ENCODE measurements at regions not wholly inside any gene's neighbourhood (a gene's known extent, or its start where the extent isn't known, plus 50 kb on each side); places are given as distances from the start of the nearest gene placed in this dataset.

GRCh38 chr3:194205675-194206133, 69.8 kb downstream of the HES1 start:
- TF ChIP-seq, protein P1, sequence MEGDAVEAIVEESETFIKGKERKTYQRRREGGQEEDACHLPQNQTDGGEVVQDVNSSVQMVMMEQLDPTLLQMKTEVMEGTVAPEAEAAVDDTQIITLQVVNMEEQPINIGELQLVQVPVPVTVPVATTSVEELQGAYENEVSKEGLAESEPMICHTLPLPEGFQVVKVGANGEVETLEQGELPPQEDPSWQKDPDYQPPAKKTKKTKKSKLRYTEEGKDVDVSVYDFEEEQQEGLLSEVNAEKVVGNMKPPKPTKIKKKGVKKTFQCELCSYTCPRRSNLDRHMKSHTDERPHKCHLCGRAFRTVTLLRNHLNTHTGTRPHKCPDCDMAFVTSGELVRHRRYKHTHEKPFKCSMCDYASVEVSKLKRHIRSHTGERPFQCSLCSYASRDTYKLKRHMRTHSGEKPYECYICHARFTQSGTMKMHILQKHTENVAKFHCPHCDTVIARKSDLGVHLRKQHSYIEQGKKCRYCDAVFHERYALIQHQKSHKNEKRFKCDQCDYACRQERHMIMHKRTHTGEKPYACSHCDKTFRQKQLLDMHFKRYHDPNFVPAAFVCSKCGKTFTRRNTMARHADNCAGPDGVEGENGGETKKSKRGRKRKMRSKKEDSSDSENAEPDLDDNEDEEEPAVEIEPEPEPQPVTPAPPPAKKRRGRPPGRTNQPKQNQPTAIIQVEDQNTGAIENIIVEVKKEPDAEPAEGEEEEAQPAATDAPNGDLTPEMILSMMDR (IDR thresholded peaks at IDR 0.05): no peak
- TF ChIP-seq EP300 (IDR thresholded peaks at IDR 0.05) (no peak), POLR2A (IDR thresholded peaks at IDR 0.05) (no peak)
